LoVo (cell line): ENCODE measurements at regions not wholly inside any gene's neighbourhood (a gene's known extent, or its start where the extent isn't known, plus 50 kb on each side); places are given as distances from the start of the nearest gene placed in this dataset.
"Not testable (repeated sequence)": the region's sequence is repeated elsewhere in the genome, so short reads cannot be mapped to it uniquely, and the experiment has no call there.

Experiments
- DNase-seq: peaks from one replicate; pipeline ENCODE4 v3.0.0-alpha.2; 2016; ENCODE audit warnings: low spot score

DNA sequence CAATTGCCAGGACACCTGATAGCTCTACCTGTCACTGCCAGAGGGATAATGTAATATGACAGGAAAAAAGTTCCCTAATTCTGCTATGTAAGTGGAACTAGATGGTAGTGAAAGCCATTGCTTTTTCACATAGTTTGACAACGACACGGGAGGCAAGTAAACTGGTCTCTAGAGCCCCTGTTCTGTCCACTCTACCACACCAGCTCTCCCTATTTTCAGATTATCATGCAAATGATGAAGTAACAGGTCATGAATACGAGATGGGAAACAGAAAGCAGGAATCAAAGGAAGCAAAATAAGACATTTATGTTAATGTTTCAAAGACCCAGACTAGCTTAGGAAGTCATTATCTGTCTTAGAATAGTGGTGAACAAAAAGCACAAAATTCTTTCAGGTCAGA is 56.2 kb downstream of the TAF11L14 start:
- DNase-seq: no peak

DNA sequence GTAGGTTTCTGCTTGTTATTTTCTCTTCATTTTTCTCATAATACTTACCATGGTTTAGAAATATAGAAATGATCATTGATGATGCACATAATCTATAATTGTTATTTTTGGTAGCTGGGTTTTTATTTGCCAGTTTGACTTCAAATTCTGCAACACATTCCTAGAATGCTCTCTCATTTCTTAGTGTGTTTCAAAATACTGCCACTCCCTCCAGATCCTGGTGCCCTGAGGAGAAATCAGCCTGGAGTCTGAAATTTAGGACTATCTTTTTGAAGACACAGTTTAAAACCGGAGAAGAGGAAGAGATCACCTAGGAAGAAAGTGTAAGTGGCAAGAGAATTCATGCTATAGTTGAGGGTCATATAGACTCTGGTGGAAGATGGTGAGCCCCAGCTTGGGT is 57.5 kb downstream of the TAF11L14 start:
- no peak for DNase-seq

DNA sequence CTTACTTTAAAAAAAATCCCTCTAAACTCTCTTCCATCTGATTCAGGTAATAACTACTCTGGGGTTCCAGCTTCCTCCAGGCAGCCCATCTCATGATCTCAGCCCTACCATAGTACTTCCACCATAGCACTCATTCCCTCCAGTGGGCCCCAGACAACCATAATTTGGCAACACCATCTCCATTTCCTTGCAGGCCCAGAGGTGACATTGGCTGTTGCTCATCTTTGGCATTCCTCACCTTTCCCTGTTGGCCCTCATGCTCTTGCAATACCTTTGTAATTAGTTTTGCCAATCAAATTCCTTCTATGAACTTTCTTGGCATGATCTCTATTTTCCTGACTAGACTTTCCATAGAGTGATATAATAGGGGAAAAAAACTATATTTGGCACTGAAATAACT is 60.1 kb downstream of the TAF11L14 start:
- DNase-seq: no peak

DNA sequence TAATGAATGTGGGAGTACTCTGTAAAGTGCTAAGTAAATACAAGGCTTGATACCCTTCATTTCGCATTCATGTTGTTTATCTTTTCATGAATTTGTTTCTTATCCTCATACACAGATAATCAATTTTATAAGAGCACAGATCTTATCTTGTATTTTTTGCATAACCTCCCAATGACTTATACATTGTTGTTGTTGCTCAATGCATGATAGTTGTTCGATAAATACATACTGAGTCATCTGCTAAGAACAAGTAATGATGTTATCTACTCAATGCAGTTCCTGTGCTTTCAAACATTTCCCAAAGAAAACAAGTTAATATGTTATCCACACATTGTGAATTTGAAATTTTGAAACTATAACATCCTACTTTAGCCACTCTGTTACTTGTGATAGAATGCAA is 60.7 kb downstream of the TAF11L14 start:
- no peak for DNase-seq

DNA sequence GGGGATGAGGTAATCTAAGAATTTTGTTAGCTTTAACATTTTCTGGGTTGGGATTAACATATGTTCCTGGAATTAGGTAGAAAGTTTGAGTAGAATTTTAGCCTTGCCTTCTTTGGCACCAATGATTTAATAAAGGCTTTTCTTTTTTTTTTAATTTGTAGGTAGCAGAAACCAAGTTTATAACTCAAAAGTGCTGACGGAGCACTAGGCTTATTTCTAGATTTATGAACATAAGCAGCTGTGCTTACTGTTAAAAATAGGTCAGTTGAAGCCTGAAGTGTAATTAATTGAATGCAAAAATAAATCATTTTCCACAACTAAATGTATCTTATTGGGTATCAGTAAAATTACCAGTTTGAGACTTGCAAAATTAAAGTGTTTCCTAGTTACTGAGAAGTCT is 62.4 kb downstream of the TAF11L14 start:
- DNase-seq: no peak

DNA sequence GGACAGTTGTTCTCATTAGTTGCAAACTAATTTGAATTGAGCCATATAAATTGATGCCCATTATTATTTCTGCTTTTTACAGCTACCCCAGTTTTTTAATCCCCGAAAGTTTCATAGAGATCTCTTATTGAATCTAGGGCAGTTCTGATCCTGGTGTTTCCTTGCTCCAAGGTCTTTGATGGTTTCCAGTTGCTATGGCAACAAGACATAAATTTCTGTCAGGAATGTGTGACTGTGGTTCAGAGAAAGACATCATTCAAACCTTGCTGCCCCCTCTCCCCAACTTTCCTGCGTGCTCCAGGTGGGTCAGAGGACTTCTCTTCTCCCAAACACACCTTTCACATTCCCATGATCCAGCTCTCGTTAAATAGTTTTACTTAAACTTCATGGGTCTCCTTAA is 63.4 kb downstream of the TAF11L14 start:
- DNase-seq: no peak

DNA sequence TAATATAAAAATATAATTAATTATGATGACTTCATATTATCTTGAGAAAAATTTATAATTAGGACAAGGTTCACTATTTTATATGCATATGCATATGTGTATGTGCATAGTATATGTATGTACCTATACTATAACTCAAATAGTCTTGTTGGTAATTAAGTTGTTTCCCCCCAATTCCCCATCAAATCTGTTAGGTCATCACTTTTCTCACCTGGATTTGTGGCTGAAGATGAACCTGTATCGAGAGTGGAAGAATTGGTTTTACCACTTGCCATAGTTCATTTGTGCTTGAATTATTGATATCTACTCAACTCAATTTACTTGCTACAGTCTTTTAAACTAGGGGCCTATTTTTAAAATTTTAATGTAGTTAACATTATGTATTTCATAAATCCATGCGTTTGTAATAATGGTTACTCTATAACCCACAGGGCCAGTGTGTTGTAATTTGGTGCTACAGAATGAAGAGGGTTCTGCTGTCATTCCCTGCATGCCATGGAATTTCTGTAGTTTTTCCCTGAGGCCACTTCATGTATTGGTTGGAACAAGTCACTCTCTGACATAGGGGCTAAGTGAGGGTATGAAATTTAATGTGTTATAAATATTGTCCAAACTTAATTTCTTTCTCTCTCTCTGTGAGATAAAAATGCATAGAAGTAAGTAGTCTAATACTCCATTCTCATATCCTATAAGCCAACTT is 74.9 kb downstream of the TAF11L14 start:
- DNase-seq: no peak

DNA sequence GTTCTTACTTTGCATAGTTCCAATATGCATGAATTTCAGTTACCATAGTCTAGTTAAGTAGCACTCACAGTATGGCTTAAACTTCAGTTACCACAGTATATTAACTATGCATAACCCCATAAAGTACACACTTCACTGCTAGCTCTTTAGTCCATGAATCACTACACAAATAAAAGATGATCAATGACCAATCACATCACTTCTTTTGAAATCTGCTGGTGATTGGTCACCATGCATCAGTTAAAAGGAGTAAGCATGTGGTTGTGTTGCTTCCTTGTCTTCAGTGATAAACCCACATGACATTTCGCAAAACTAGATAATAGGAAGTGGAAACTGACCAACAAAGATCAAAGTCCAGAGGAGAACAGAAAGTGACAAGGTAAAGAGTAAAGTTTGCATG is 79.0 kb downstream of the TAF11L14 start:
- DNase-seq: no peak

DNA sequence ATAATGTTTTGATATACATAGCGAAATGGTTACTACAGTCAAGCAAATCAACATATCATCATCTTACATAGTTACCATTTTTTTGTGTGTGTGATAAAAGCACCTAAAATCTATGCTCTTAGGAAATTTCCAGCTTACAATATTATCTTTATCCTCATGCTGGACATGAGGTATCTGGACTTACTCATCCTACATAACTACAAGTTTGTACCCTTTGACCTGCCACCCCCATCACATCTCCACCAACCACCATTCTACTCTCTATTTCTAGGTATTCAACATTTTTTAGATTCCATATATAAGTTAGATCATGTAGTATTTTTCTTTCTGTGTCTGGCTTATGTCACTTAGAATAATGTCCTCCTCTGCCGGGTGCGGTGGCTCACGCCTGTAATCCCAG is 79.9 kb downstream of the TAF11L14 start:
- peak; percentile 6 for DNase-seq

DNA sequence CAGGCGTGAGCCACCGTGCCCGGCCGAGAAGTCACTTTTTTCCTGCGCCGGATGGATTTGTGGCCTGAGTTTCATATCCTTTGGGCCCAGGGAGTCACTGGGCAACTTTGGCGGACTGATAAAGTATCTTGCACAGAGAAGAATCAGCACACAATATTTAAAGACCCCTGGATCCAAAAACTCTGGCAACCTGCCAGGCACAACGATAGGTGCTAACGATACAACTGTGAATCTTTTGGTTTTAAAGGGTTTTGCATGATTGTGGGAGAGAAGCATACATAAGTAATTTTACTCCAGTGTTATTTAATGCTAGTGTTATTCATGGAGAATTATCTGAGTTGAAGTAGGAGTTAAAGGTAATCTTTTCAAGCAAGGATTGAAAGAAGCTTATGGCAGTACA is 85.3 kb downstream of the TAF11L14 start:
- no peak for DNase-seq

DNA sequence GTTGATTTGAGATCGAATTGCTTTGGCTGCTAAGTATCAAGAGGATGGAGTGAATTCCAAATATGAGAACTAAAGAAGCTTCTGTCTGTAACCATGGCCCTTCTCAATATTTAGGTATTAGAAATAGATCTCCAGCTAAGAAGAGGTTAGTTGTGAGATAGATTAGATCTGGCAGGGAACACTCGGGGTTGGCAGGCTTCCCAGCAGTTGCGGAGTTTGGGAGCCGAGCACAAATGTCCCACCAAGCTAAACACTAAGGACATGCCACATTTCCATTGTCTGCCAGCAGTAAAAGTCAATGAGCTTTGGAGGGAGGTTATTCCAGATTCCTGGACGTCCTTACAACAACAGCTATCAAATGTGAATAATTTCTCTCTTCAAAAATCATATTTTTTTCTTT is 85.8 kb downstream of the TAF11L14 start:
- DNase-seq: no peak

DNA sequence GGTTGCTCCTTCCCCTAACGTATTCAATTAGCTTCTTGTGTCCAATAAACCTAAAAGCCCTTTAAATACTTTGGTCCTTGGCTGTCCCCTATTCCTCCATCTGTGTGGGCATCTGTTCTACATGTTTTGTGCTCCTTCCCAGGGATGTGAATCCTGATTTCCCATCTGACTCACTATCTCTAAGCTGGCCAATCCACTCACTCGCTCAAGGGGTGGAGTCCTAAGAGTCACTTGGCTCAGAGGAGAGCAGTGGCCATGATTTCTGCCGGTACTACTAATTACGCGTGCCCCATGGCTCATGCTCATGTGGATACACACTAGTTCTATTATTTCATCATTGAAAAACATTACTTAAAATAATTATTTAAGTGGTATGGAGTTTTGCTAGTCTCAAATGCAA is 89.6 kb downstream of the TAF11L14 start:
- DNase-seq: no peak

DNA sequence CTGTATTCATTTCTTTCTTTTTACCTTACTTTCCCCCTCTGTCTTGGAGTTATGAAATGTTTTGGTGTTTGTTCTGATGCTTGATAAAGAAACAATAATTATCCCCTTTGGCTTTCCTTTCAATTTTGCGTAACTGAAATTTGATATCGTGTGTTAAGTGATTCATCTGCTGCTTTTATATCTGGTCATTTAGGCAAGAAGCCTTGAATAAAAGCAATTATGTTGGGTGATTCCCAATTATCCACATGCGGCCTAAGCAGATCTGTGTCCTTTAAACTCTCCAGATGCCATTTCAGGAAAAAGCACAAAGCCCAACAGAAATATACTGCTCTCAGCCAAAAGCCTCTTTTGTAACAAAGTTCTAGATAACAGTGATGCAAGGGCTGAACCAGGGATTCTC is 92.8 kb downstream of the TAF11L14 start:
- no peak for DNase-seq

DNA sequence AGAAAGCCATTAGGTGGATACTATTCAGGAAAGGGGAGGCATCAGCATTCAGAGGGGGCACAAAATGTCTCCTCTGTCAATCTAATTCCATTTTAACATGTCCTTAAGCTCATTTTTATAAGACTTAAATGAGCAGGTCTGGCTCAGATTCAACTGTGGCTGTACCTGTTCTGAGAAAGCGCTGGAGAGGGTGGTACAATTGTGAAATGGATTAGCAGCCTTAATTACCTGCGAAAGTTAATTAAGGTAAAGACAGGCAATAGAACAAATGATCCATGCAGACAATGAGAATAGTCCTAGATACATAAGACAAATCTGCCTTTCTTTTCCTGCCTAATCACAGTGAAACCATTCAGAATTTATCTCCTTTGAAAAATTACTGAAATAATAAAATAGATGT is 96.2 kb downstream of the TAF11L14 start:
- DNase-seq: no peak

DNA sequence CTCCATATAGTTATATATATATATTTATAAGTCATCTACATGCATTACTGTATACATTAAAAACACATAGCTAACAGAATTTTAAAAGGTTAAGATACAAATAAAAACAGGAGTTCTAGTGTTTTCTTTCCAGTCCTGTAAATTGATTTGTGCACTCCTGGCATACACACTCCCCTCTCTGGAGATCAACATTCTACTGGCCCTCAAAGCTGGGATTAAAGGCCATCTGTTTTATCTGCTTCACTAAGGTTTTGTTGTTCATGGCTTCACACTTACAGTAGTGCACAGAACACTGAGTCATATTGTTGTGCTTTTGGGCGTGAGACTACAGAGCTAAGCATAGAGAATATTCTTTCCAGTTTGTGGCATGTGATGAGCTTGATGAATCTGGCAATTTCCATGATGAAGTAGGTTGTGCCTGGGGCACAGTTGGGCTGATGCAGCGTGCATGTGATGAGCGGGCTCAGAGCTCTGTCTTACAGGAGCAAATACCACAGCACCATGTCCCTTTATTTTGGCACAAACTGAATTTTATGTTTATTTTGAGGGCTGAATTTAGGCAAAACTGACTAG is 98.2 kb downstream of the TAF11L14 start:
- DNase-seq: no peak

DNA sequence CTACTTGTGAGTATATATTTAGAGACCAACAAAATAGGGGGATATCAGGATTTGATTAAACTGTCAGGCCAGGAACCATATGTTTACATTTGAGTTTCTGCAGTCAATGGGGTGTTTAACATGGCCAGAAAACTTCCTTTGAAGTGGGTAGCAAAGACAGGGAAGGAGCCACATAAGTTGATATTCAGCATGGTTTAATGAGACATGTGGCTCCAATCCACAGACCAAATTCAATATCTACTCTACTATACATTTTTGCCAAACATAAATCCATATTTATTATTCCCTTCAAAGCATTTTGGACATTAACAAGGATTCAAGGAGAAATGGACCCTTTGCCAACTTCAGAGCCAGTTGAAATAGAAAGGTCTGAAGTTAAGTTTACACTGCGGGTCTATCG is 99.8 kb downstream of the TAF11L14 start:
- DNase-seq: no peak

DNA sequence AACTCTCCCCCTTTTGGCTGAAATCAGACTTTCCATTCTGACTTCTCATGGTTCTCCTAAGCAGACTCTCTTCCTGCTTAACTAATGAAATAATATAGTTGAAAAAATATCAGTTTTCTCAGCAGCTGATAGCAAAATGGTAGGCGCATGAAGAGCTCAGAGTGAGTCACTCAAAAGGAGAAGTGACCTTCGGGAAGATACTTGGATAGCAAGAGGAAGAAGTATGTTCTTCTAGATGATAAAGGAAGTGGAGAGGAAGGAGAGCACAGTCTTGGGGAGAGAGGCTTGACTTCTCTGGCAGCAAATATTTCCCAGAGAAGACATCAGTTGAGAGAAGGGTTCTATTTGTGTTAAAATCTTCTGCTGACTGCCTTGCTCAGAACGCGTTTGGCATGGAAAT is 101.5 kb downstream of the TAF11L14 start:
- no peak for DNase-seq

DNA sequence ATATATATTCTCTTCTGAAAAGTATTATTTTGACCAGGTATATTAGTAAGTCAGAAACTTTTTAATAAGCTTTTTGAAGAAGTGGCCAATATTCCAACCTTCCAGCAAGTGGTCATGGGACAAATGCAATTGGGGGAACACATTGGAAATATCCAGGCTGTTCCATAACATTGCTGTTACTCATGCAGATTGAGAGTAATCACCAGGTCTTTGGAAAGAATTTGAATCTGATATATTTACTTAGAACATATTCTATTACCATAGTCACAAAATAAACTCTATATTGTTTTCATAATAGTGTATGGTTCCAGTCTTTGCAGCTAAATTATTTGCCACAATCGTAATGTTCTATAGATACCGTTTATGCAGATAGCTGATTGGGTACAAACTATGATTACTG is 102.8 kb downstream of the TAF11L14 start:
- DNase-seq: no peak

DNA sequence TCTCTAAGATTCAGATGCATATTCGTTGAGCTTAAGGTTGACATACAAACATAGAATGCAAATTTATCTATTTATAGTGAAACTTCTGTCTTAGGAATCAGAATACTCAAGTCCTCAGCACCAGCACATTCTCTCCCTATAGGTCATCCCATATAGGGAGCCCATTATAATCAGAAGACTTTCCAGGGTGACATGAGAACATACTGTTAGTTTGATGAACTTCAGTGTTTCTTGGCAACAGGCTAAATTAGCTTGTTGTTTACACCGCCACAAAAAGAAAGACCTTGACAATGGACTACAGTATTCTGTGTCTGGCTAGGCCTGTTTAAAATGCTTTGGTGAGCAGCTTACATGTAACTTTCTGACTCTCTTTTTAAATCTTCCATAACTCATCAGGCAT is 104.2 kb downstream of the TAF11L14 start:
- DNase-seq: no peak

DNA sequence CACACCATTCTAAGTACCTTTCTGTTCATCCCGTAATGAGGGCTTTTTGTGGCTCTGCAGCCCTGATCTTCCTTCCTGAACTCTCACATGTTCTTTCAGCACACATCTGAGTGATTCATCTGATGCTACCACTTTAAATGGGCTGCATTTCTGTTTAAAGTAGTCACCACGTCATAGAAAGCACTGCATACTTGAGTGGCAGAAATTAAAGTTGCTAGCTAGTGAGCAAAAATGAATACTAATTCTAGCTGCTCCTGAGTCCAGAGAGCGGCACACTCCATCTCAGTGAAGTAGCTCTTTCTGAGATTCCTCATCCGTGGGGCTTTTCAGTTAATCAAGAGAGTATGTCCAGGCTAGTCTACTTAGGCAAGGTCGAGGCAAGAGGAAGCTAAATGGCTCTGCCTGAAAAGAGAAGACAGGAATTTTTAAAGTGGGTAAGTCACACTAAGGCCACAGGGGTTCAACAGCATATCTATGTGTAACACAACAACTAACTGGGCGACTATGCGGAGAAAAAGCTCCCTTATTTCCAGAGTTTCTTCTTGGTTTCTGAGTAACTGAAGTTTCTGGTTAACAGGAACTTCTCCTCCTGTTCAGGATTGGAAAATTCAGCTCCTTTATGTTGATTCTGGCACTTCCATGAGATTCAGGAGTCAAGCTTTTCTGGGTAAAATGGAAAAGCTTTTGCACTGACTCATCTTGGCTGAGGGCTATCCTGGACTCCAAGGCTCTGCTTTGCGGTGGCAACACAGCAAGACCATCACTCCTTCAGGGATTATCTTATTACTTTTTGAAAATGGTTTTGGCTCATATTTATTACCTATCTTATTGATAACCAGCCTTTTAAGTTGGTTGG is 109.5 kb downstream of the TAF11L14 start:
- no peak for DNase-seq

DNA sequence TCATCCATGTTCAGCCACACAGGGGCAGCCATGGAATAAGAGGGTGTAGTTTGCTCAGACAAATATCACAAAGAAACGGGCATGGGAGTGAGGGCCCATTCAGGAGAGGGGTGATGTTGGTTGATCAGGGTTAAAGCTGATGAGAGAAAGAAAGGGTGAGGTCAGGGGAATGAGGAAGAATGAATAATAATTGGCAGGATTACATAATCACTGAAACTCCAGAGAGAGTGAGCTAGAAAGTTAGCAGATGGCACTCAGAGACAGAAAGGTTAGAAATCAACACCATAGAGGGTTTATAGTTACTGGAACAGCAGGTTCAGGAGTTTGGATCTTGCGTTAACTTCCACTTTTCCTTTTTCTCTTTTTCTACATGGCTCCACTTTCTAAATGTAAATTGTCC is 113.9 kb downstream of the TAF11L14 start:
- DNase-seq: no peak

DNA sequence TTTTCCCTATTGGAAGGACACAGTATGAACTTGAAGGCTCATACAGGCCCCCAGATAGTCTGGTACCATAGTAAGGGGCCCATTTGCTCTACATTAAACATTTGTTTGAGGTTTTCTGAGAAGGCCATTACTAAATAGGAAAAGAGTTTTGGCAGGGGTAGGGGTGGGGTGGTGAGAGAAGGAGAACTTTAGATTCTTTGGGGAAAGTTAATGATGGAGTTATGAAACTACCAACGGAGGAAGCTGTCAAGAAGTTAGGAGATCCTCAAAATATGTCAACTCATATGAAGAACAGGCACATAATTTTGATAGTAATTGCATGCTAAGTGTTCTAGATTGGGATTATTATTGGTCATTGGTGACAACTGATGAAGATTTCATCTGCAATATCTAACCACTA is 114.7 kb downstream of the TAF11L14 start:
- no peak for DNase-seq

DNA sequence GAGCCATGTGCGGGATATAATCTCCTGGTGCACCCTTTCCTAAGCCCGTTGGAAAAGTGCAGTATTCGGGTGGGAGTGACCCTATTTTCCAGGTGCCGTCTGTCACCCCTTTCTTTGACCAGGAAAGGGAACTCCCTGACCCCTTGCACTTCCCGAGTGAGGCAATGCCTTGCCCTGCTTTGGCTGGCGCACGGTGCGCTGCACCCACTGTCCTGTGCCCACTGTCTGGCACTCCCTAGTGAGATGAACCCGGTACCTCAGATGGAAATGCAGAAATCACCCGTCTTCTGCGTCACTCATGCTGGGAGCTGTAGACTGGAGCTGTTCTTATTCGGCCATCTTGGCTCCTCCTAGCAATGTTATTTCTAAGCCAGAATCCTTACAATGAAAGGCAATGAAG is 121.1 kb downstream of the TAF11L14 start:
- not testable (repeated sequence) for DNase-seq
